ENCODE measurements at regions not wholly inside any gene's neighbourhood (a gene's known extent, or its start where the extent isn't known, plus 50 kb on each side); places are given as distances from the start of the nearest gene placed in this dataset.

GRCh38 chr15:29601811-29602210 lies 220.5 kb downstream of the TJP1 start:
- no peak for DNase-seq

- DNase-seq: no peak
Measured at GRCh38 chr15:29600262-29600661, 222.0 kb downstream of the TJP1 start.

- no peak for DNase-seq
Measured at GRCh38 chr15:29596266-29596665, 226.0 kb downstream of the TJP1 start.

GRCh38 chr15:29593629-29594028 lies 228.6 kb downstream of the TJP1 start:
- DNase-seq: no peak

GRCh38 chr15:29593111-29593510 lies 229.2 kb downstream of the TJP1 start:
- DNase-seq: no peak

- no peak for DNase-seq
Measured at GRCh38 chr15:29590701-29591100, 231.6 kb downstream of the TJP1 start.

- DNase-seq: no peak
Measured at GRCh38 chr15:29589975-29590374, 232.3 kb downstream of the TJP1 start.

- no peak for DNase-seq
Measured at GRCh38 chr15:29589416-29589815, 232.9 kb downstream of the TJP1 start.

GRCh38 chr15:29573197-29573838 lies 248.9 kb downstream of the TJP1 start:
- DNase-seq: no peak

- no peak for DNase-seq
Measured at GRCh38 chr15:29571792-29572431, 250.4 kb downstream of the TJP1 start.

GRCh38 chr15:29570948-29571791 lies 251.1 kb downstream of the TJP1 start:
- peak; percentile 25 to 33 for DNase-seq

- no peak for DNase-seq
Measured at GRCh38 chr15:29570121-29570947, 251.9 kb downstream of the TJP1 start.

GRCh38 chr15:29569533-29570092 lies 252.7 kb downstream of the TJP1 start:
- no peak for DNase-seq

GRCh38 chr15:29568840-29569532 lies 253.3 kb downstream of the TJP1 start:
- peak; percentile 31 to 53 for DNase-seq

GRCh38 chr15:29567336-29567735 lies 254.9 kb downstream of the TJP1 start:
- DNase-seq: no peak

- no peak for DNase-seq
Measured at GRCh38 chr15:29566914-29567313, 255.4 kb downstream of the TJP1 start.

- no peak for DNase-seq
Measured at GRCh38 chr15:29563112-29563511, 259.2 kb downstream of the TJP1 start.

- no peak for DNase-seq
Measured at GRCh38 chr15:29560896-29561295, 261.4 kb downstream of the TJP1 start.

- no peak for DNase-seq
Measured at GRCh38 chr15:29558261-29558660, 264.0 kb downstream of the TJP1 start.

GRCh38 chr15:29557171-29557570 lies 265.1 kb downstream of the TJP1 start:
- no peak for DNase-seq

- no peak for DNase-seq
Measured at GRCh38 chr15:29556380-29556779, 265.9 kb downstream of the TJP1 start.

- DNase-seq: no peak
Measured at GRCh38 chr15:29554531-29554930, 267.7 kb downstream of the TJP1 start.
